Colonic mucosa (tissue), 4 donors: ENCODE measurements at regions not wholly inside any gene's neighbourhood (a gene's known extent, or its start where the extent isn't known, plus 50 kb on each side); places are given as distances from the start of the nearest gene placed in this dataset.
"Not testable (repeated sequence)": the region's sequence is repeated elsewhere in the genome, so short reads cannot be mapped to it uniquely, and the experiment has no call there.

Experiments used
- DNase-seq: peaks from one replicate; pipeline ENCODE4 v3.0.0-alpha.2; 2020
- H3K27ac ChIP-seq: fragments of 200-600 bp; one replicate; pipeline ENCODE4 v1.8.0; 2021
- H3K27me3 ChIP-seq: fragments of 200-600 bp; one replicate; pipeline ENCODE4 v1.8.0; 2021
- H3K36me3 ChIP-seq: fragments of 200-600 bp; one replicate; pipeline ENCODE4 v1.8.0; 2021
- H3K4me1 ChIP-seq: fragments of 200-600 bp; one replicate; pipeline ENCODE4 v1.8.0; 2021; ENCODE audit warnings: mild to moderate bottlenecking
- H3K4me3 ChIP-seq: fragments of 200-600 bp; one replicate; pipeline ENCODE4 v1.8.0; 2021
- H3K9ac ChIP-seq, 2 donors: one replicate each; pipeline ENCODE4 v1.7.0; 2013; ENCODE audit warnings: control low read depth in 2 of 2, low read depth in 2 of 2, low read length in 2 of 2
- H3K9me3 ChIP-seq: fragments of 200-600 bp; one replicate; pipeline ENCODE4 v1.8.0; 2021
- intact Hi-C: fragments of 100-400 bp; cut with DNase I; formaldehyde crosslinking; loops from one replicate; pipeline ENCODE4 v1.14.1; 2022
- TF ChIP-seq, protein P1 (sequence below): fragments of 200-600 bp; IDR thresholded peaks from one replicate; pipeline ENCODE4 v1.8.0; 2022; ENCODE audit warnings: antibody characterized with exemption, mild to moderate bottlenecking
- donor health status: healthy.
- donor health status: DM: no; HTN: no; CAD: no.
- donor health status: DM: no; HTN: no; CAD: no.

DNA sequence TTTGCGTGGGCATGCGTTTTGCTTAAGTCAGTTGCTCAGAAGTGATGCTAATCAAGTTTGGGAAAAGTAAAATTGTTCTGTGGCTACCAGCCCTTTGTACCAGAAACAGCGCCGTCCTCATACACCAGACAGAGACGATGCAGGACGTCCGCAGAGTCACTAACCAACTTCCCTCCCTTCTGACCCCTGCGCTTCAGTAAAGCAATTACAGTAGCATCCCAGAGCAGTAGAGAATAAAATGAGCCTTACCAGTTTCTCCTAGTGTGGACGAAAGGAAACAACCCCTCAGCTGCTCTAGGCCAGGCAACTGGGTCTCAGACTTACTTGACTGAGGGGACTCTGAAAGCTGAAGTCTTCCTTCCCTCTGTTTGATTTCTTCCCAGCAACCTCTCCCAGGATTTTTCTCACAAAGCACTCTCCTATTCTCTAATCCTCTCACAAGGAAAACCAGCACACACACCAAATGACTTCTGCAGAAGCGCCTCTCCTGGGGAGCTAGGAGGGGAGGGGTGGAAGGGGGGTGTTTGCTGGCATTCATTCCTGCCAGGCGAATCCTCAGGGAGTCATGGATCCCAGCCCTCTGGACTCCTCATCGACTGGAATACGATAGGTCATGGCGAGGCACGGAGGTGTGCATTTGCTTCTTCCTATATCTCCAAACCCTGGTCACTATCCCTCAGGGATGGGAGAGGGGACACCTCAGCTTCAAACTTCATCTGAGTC, 56.0 kb upstream of the MID1 start:
- H3K36me3 ChIP-seq, result no peaks in the 10 kb centered on the region
- no peaks in the 10 kb centered on the region for H3K27me3 ChIP-seq
- DNase-seq, result no peak
- no peak overlapping the region for H3K9ac ChIP-seq
- TF ChIP-seq, protein P1, sequence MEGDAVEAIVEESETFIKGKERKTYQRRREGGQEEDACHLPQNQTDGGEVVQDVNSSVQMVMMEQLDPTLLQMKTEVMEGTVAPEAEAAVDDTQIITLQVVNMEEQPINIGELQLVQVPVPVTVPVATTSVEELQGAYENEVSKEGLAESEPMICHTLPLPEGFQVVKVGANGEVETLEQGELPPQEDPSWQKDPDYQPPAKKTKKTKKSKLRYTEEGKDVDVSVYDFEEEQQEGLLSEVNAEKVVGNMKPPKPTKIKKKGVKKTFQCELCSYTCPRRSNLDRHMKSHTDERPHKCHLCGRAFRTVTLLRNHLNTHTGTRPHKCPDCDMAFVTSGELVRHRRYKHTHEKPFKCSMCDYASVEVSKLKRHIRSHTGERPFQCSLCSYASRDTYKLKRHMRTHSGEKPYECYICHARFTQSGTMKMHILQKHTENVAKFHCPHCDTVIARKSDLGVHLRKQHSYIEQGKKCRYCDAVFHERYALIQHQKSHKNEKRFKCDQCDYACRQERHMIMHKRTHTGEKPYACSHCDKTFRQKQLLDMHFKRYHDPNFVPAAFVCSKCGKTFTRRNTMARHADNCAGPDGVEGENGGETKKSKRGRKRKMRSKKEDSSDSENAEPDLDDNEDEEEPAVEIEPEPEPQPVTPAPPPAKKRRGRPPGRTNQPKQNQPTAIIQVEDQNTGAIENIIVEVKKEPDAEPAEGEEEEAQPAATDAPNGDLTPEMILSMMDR, result no peak
- H3K9me3 ChIP-seq, result no peaks in the 10 kb centered on the region
- no peaks in the 10 kb centered on the region for H3K4me1 ChIP-seq
- intact Hi-C loops, result no loop called here
- H3K4me3 ChIP-seq, result no peak overlapping the region
- no peak overlapping the region for H3K27ac ChIP-seq

DNA sequence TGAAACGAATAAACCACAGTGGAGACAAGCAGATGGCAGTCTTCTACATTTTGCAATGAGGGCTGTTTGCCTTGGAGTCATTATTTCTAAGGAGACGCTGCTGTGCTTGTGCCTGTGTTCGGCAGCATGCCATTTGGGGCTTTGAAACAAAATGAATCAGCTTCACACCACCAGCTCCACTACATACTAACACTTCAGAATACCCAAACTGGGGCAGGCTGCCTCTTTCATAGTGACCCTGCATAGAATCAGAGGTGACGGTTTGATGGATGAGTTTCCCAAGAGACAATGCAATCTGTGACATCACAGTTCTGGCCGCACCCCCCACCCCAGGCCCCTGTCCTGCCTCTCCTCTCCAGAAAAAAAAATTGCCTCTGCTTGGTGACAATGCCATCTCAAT, 57.1 kb upstream of the MID1 start:
- no peak overlapping the region for H3K9ac ChIP-seq
- H3K4me1 ChIP-seq, result no peaks in the 10 kb centered on the region
- H3K27ac ChIP-seq, result no peak overlapping the region
- no peak overlapping the region for H3K4me3 ChIP-seq
- intact Hi-C loops, result no loop called here
- DNase-seq, result no peak
- TF ChIP-seq, protein P1, result no peak
- no peaks in the 10 kb centered on the region for H3K36me3 ChIP-seq
- H3K9me3 ChIP-seq, result no peaks in the 10 kb centered on the region
- H3K27me3 ChIP-seq, result no peaks in the 10 kb centered on the region

DNA sequence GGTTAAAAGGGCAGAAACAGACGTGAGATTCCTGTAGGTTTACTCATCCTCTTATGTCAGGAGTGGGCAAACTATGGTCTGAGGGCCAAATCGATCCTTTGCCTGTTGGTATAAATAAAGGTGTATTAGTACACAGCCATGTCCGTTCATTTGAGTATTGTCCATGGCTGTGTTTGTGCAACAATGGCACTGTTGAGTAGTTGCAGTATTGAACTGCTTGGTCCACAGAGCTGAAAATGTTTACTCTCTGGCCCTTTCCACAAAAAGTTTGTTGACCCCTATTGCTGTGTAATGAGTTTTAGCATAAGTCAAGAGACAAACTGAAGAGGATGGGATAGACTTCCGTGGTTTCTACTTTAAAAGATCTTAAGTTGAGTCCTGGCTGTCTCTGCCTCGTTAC, 59.0 kb upstream of the MID1 start:
- Histone ChIP-seq H3K9me3 (no peaks in the 10 kb centered on the region), H3K4me1 (no peaks in the 10 kb centered on the region), H3K27ac (no peak overlapping the region), H3K27me3 (no peaks in the 10 kb centered on the region), H3K9ac (no peak overlapping the region), H3K4me3 (no peak overlapping the region), H3K36me3 (no peaks in the 10 kb centered on the region)
- DNase-seq, result no peak
- TF ChIP-seq, protein P1, result no peak
- intact Hi-C loops, result no loop called here

DNA sequence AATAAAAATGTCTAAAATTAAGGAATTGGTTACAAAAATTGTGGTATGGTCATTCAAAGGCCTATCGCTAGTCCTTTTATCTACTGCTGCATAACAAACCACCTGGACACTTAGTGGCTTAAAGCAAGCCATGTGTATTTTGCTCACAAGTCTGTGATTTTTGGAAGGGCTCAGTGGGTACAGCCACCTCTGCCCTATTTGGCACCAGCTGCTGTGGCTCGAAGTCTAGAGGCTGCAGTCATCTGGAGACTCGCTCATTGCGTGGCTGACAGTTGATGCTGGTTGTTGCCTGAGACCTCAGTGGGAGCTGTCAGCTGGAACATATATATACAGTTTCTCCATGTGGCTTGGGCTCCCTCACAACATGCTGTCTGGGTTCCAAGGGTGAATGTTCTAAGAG, 60.8 kb upstream of the MID1 start:
- Histone ChIP-seq H3K9me3 (no peaks in the 10 kb centered on the region), H3K9ac (no peak overlapping the region), H3K27me3 (no peaks in the 10 kb centered on the region), H3K27ac (no peak overlapping the region), H3K36me3 (no peaks in the 10 kb centered on the region), H3K4me1 (no peaks in the 10 kb centered on the region), H3K4me3 (no peak overlapping the region)
- TF ChIP-seq, protein P1, result no peak
- DNase-seq, result no peak
- intact Hi-C loops, result no loop called here

DNA sequence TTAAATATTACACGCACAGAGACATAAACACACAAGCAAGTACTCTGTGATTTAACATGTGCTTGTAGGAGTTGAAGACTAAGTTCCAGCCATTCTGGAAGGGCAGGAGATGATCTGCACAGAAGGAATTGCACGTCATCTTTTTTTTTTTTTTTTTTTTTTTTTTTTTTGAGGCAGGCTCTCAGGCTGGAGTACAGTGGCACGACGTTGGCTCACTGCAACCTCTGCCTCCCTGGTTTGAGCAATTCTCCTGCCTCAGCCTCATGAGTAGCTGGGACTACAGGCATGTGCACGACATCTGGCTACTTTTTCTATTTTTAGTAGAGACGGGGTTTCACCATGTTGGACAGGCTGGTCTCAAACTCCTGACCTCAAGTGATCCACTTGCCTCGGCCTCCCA, 63.2 kb upstream of the MID1 start:
- intact Hi-C loops, H3K9ac ChIP-seq, H3K27me3 ChIP-seq, H3K36me3 ChIP-seq, DNase-seq, H3K27ac ChIP-seq, H3K9me3 ChIP-seq, H3K4me1 ChIP-seq, H3K4me3 ChIP-seq: not testable (repeated sequence)

DNA sequence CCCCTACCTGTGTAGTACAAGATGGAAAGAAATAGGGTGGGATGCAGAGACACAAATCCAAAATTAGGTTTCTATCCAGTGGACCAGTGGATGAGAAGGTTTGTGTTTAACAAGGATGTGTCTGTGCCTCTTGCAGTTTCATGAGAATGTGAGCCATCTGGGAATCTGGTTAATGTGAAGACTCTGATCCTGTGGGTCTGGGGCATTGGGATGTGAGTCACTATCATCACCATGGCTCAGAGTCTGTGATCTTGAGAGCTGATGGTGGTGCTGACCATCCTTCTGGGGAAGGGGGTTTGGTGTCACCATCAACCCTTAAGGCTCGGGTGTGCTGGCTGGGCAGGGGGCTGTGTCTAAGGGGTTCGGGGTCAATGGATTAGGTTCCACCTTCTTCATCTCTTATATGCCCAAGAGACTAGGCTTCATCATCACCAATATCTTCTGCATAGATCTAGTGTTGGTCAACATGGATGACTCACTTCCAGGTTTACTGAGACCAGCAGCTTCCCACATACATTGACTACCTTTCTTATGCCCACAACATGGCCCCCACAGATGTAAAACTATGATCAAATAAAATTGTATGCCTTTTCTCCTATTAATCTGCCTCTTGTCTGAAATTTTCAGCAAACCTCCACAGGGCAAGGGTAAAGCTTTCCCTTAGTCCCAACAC, 65.7 kb upstream of the MID1 start:
- intact Hi-C loops, result no loop called here
- H3K4me3 ChIP-seq, result no peak overlapping the region
- H3K27me3 ChIP-seq, result no peaks in the 10 kb centered on the region
- H3K4me1 ChIP-seq, result no peaks in the 10 kb centered on the region
- no peaks in the 10 kb centered on the region for H3K9me3 ChIP-seq
- H3K36me3 ChIP-seq, result no peaks in the 10 kb centered on the region
- H3K27ac ChIP-seq, result no peak overlapping the region
- TF ChIP-seq, protein P1, result no peak
- no peak for DNase-seq
- H3K9ac ChIP-seq, result no peak overlapping the region

DNA sequence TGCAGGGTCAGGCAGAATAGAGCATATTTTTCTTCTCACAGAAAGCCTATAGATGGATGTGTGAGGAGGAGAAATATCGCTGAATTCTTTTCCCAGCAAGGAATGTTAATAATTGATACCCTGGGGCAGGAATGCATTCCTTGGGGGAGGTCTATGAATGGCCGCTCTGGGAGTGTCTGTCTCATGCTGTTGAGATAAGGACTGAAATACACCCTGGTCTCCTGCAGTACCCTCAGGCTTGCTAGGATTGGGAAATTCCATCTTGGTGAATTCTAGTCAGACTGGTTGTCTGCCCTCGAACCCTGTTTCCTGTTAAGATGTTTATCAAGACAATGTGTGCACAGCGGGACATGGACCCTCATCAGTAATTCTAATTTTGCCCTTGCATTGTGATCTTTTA, 71.4 kb upstream of the MID1 start:
- H3K9ac ChIP-seq, H3K27ac ChIP-seq, H3K9me3 ChIP-seq, DNase-seq, H3K27me3 ChIP-seq, H3K36me3 ChIP-seq, intact Hi-C loops, H3K4me3 ChIP-seq, H3K4me1 ChIP-seq: not testable (repeated sequence)
